NCI-H82 treated with DMSO at 0.1 percent for 48 hours (cell line): ENCODE measurements at regions not wholly inside any gene's neighbourhood (a gene's known extent, or its start where the extent isn't known, plus 50 kb on each side); places are given as distances from the start of the nearest gene placed in this dataset.
"Not testable (repeated sequence)": the region's sequence is repeated elsewhere in the genome, so short reads cannot be mapped to it uniquely, and the experiment has no call there.

Experiments
- DNase-seq: peaks from one replicate; lab custom pipeline; 2025; ENCODE audit not compliant: unreplicated experiment; lab: John Stamatoyannopoulos, UW

GRCh38 chr5:126139773-126140172 is 283.4 kb upstream of the GRAMD2B start:
- DNase-seq = no peak

GRCh38 chr5:126143622-126144021 is 279.6 kb upstream of the GRAMD2B start:
- no peak for DNase-seq

- not testable (repeated sequence) for DNase-seq
These were observed 272.9 kb upstream of the GRAMD2B start for GRCh38 chr5:126150319-126150718.

- DNase-seq = not testable (repeated sequence)
These were observed 267.9 kb upstream of the GRAMD2B start for GRCh38 chr5:126155298-126155697.

- no peak for DNase-seq
These were observed 256.8 kb upstream of the GRAMD2B start for GRCh38 chr5:126166368-126166767.

- no peak for DNase-seq
These were observed 254.4 kb upstream of the GRAMD2B start for GRCh38 chr5:126168785-126169184.

- no peak for DNase-seq
These were observed 251.3 kb upstream of the GRAMD2B start for GRCh38 chr5:126171916-126172315.

- DNase-seq = no peak
These were observed 250.4 kb upstream of the GRAMD2B start for GRCh38 chr5:126172812-126173211.

- DNase-seq = no peak
These were observed 244.7 kb upstream of the GRAMD2B start for GRCh38 chr5:126178521-126178920.

GRCh38 chr5:126182971-126183695 is 240.1 kb upstream of the GRAMD2B start:
- no peak for DNase-seq

GRCh38 chr5:126184474-126184873 is 238.7 kb upstream of the GRAMD2B start:
- DNase-seq = no peak

GRCh38 chr5:126186210-126186609 is 237.0 kb upstream of the GRAMD2B start:
- DNase-seq = no peak

- no peak for DNase-seq
These were observed 234.4 kb upstream of the GRAMD2B start for GRCh38 chr5:126188804-126189203.

GRCh38 chr5:126189231-126189630 is 234.0 kb upstream of the GRAMD2B start:
- no peak for DNase-seq

GRCh38 chr5:126189862-126190261 is 233.3 kb upstream of the GRAMD2B start:
- DNase-seq = no peak

GRCh38 chr5:126192226-126192625 is 231.0 kb upstream of the GRAMD2B start:
- DNase-seq = no peak

- DNase-seq = no peak
These were observed 227.7 kb upstream of the GRAMD2B start for GRCh38 chr5:126195410-126196100.

- no peak for DNase-seq
These were observed 224.7 kb upstream of the GRAMD2B start for GRCh38 chr5:126198531-126198930.

GRCh38 chr5:126199467-126199866 is 223.7 kb upstream of the GRAMD2B start:
- DNase-seq = no peak

- no peak for DNase-seq
These were observed 214.5 kb upstream of the GRAMD2B start for GRCh38 chr5:126208691-126209090.

- DNase-seq = no peak
These were observed 212.3 kb upstream of the GRAMD2B start for GRCh38 chr5:126210955-126211354.

- no peak for DNase-seq
These were observed 203.6 kb upstream of the GRAMD2B start for GRCh38 chr5:126219616-126220015.

- DNase-seq = no peak
These were observed 202.5 kb upstream of the GRAMD2B start for GRCh38 chr5:126220725-126221124.
